ENCODE measurements at regions not wholly inside any gene's neighbourhood (a gene's known extent, or its start where the extent isn't known, plus 50 kb on each side); places are given as distances from the start of the nearest gene placed in this dataset.

- Histone ChIP-seq H3K4me3 (no peak overlapping the region), H3K27ac (no peak overlapping the region)
- DNase-seq (ENCODE audit: low spot score) = no peak
- no peak for TF ChIP-seq CTCF (IDR thresholded peaks at IDR 0.05)
Observed at GRCh38 chr12:114750917-114751316, 66.9 kb upstream of the TBX3 start.

GRCh38 chr12:114749065-114749464 is 65.1 kb upstream of the TBX3 start:
- no peak for DNase-seq (ENCODE audit: low spot score)
- H3K27ac ChIP-seq = no peak overlapping the region
- TF ChIP-seq CTCF (IDR thresholded peaks at IDR 0.05) = no peak
- H3K4me3 ChIP-seq = no peak overlapping the region

GRCh38 chr12:114747012-114747858 is 63.3 kb upstream of the TBX3 start:
- Histone ChIP-seq H3K27ac (no peak overlapping the region), H3K4me3 (no peak overlapping the region)
- no peak for DNase-seq (ENCODE audit: low spot score)
- TF ChIP-seq CTCF (IDR thresholded peaks at IDR 0.05) = no peak

GRCh38 chr12:114746297-114747011 is 62.5 kb upstream of the TBX3 start:
- no peak overlapping the region for H3K4me3 ChIP-seq
- no peak overlapping the region for H3K27ac ChIP-seq
- TF ChIP-seq CTCF (IDR thresholded peaks at IDR 0.05) = no peak
- no peak for DNase-seq (ENCODE audit: low spot score)

- no peak for DNase-seq (ENCODE audit: low spot score)
- H3K4me3 ChIP-seq = no peak overlapping the region
- no peak overlapping the region for H3K27ac ChIP-seq
- no peak for TF ChIP-seq CTCF (IDR thresholded peaks at IDR 0.05)
Observed at GRCh38 chr12:114744691-114745090, 60.7 kb upstream of the TBX3 start.

GRCh38 chr12:114744285-114744684 is 60.3 kb upstream of the TBX3 start:
- no peak overlapping the region for H3K27ac ChIP-seq
- H3K4me3 ChIP-seq = no peak overlapping the region
- no peak for DNase-seq (ENCODE audit: low spot score)
- TF ChIP-seq CTCF (IDR thresholded peaks at IDR 0.05) = no peak

- no peak for DNase-seq (ENCODE audit: low spot score)
- TF ChIP-seq CTCF (IDR thresholded peaks at IDR 0.05) = no peak
- no peak overlapping the region for H3K27ac ChIP-seq
- H3K4me3 ChIP-seq = no peak overlapping the region
Observed at GRCh38 chr12:114743799-114744198, 59.8 kb upstream of the TBX3 start.

Measured in coronary artery (tissue), 2 donors.